Endothelial cell of umbilical vein (primary cell): ENCODE measurements at regions not wholly inside any gene's neighbourhood (a gene's known extent, or its start where the extent isn't known, plus 50 kb on each side); places are given as distances from the start of the nearest gene placed in this dataset.
"Not testable (repeated sequence)": the region's sequence is repeated elsewhere in the genome, so short reads cannot be mapped to it uniquely, and the experiment has no call there.

ENCODE experiments used
- BruUV-seq: library from RNA; stranded (reverse); fragments of 400-500 nt; replicated peaks from 2 replicates; lab custom pipeline; 2021; lab: Mats Ljungman, UMichigan
- CTCF ChIA-PET: fragments of 300-600, 350-600 bp; sonication (Branson Sonifier 250); formaldehyde crosslinking; loops from one replicate; lab custom pipeline; 2021; ENCODE audit warnings: antibody characterized with exemption, inconsistent platforms; lab: Charles Lee
- POLR2A ChIA-PET: fragments of 300-600, 350-600 bp; sonication (Branson Sonifier 250); formaldehyde crosslinking; loops from one replicate; lab custom pipeline; 2021; ENCODE audit warnings: antibody characterized with exemption, inconsistent platforms; lab: Charles Lee
- DNase-seq: peaks from one replicate; pipeline ENCODE4 v3.0.0-alpha.2; 2011; ENCODE audit warnings: low read depth, low spot score
- FAIRE-seq: peaks from 2 replicates; lab custom pipeline; 2011; peaks lifted over from hg19 to GRCh38; lab: Jason Lieb, UNC
- H2AFZ ChIP-seq: 2 replicates; pipeline ENCODE4 v1.6.0; 2012; ENCODE audit warnings: low read depth, low read length, control low read depth, inconsistent platforms
- H3K27ac ChIP-seq: 2 replicates; pipeline ENCODE4 v1.5.1; 2011; ENCODE audit warnings: low read depth, mild to moderate bottlenecking, control low read depth, low read length, moderate library complexity; ENCODE audit not compliant: insufficient read depth
- H3K27me3 ChIP-seq, 2 experiments: 2 replicates each; pipeline versions ENCODE4 v1.6.0 to v1.6.1; 2011; ENCODE audit warnings: low read length in 2 of 2, mixed read lengths in 1 of 2; ENCODE audit not compliant: control insufficient read depth in 2 of 2, insufficient read depth in 2 of 2
- H3K36me3 ChIP-seq, 2 experiments: 2 replicates in 1 of 2; 3 replicates in 1 of 2; pipeline ENCODE4 v1.5.1; 2011; ENCODE audit warnings: low read length in 2 of 2, mild to moderate bottlenecking in 1 of 2, moderate library complexity in 1 of 2; ENCODE audit not compliant: control insufficient read depth in 2 of 2, insufficient read depth in 2 of 2; ENCODE audit errors: extremely low read depth in 1 of 2
- H3K4me1 ChIP-seq: 3 replicates; pipeline ENCODE4 v1.5.1; 2011; ENCODE audit warnings: mild to moderate bottlenecking, low read length; ENCODE audit not compliant: control insufficient read depth, insufficient read depth; ENCODE audit errors: extremely low read depth
- H3K4me2 ChIP-seq: 2 replicates; pipeline ENCODE4 v1.6.1; 2011; ENCODE audit warnings: low read length, control low read depth, mixed read lengths; ENCODE audit not compliant: insufficient read depth
- H3K4me3 ChIP-seq, 3 experiments: fragments of 200-600 bp in 1 of 3; sonication (generic), shearing (Covaris generic) in 1 of 3; replicated peaks in 1 of 3; 2 replicates each; pipeline ENCODE4 v1.5.1; 2011 to 2016; ENCODE audit warnings: control low read depth in 3 of 3, low read length in 3 of 3, mild to moderate bottlenecking in 2 of 3, inconsistent platforms in 1 of 3, low read depth in 1 of 3, moderate library complexity in 1 of 3; ENCODE audit not compliant: insufficient read depth in 1 of 3
- H3K79me2 ChIP-seq: 2 replicates; pipeline ENCODE4 v1.6.0; 2012; ENCODE audit warnings: low read length, inconsistent platforms; ENCODE audit not compliant: control insufficient read depth, insufficient read depth
- H3K9ac ChIP-seq: replicated peaks from 2 replicates; pipeline ENCODE3; 2011; ENCODE audit warnings: low read length, control low read depth; ENCODE audit not compliant: insufficient read depth; ENCODE audit errors: extremely low read depth
- H3K9me1 ChIP-seq: replicated peaks from 3 replicates; pipeline ENCODE4 v1.6.0; 2011; ENCODE audit warnings: mild to moderate bottlenecking, low read length; ENCODE audit not compliant: control insufficient read depth, insufficient read depth; ENCODE audit errors: extremely low read depth
- H3K9me3 ChIP-seq: replicated peaks from 2 replicates; pipeline ENCODE4 v1.5.1; 2012; ENCODE audit warnings: low read length, inconsistent platforms; ENCODE audit not compliant: control insufficient read depth, insufficient read depth
- H4K20me1 ChIP-seq: replicated peaks from 2 replicates; pipeline ENCODE3; 2011; ENCODE audit warnings: mild to moderate bottlenecking, low read length; ENCODE audit not compliant: control insufficient read depth, insufficient read depth; ENCODE audit errors: extremely low read depth
- JUN ChIP-seq: IDR thresholded peaks from 2 replicates; pipeline ENCODE4 v1.6.1; 2011; ENCODE audit warnings: borderline replicate concordance, low read depth; ENCODE audit not compliant: insufficient read length, insufficient read depth
- MYC ChIP-seq: IDR thresholded peaks from one replicate; pipeline ENCODE4 v1.6.1; 2011; ENCODE audit warnings: mild to moderate bottlenecking, low read depth, low read length
- dilution Hi-C: fragments of 300-500 bp; cut with MboI; formaldehyde crosslinking; loops from one replicate; pipeline ENCODE4 v1.15.0; 2019; ENCODE audit warnings: low sequenced_read_pairs; ENCODE audit not compliant: extremely low pct_ligation_motif_present
- intact Hi-C: fragments of 100-400 bp; cut with micrococcal nuclease; formaldehyde crosslinking; loops from one replicate; pipeline ENCODE4 v1.10.0; 2022

DNA sequence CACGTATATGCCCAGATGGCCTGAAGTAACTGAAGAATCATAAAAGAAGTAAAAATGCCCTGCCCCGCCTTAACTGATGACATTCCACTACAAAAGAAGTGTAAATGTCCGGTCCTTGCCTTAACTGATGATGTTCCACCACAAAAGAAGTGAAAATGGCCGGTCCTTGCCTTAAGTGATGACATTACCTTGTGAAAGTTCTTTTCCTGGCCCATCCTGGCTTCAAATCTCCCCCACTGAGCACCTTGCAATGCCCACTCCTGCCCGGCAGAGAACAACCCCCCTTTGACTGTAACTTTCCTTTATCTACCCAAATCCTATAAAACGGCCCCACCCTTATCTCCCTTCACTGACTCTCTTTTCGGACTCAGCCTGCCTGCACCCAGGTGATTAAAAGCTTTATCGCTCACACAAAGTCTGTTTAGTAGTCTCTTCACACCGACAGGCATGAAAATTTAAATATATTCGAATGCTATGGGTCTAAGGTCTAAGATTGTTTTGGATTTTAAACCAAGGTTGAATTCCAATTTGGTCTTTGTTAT lies 329.3 kb upstream of the POT1 start:
- H2AFZ ChIP-seq, H3K27me3 ChIP-seq, POLR2A ChIA-PET, H3K9me3 ChIP-seq, H3K79me2 ChIP-seq, dilution Hi-C loops, CTCF ChIA-PET, DNase-seq, H3K4me3 ChIP-seq, H4K20me1 ChIP-seq, H3K36me3 ChIP-seq, intact Hi-C loops, H3K9ac ChIP-seq, H3K9me1 ChIP-seq, BruUV-seq, H3K27ac ChIP-seq, H3K4me1 ChIP-seq, H3K4me2 ChIP-seq, FAIRE-seq: not testable (repeated sequence)

DNA sequence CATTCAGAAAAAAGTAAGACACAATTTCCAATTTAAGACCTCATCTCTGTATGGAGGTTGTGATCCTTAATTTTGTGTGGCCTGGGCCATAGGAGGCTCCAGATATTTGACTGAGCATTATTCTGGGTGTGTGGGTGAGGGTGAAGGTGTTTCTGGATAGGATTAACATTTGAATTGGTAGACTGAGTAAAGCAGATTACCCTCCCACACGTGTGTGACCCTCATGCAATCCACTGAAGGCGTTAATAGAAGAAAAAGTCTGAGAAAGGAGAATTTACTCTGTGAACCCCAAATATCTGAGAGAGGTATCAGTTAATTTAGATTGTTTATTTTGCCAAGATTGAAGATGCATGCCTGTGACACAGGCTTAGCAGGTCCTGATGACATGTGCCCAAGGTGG lies 328.0 kb upstream of the POT1 start:
- Histone ChIP-seq H3K4me3 (no peak overlapping the region), H3K4me2 (no peak overlapping the region), H3K27ac (no peak overlapping the region), H3K9me1 (no peaks in the 10 kb centered on the region), H3K9me3 (no peaks in the 10 kb centered on the region), H3K4me1 (no peaks in the 10 kb centered on the region), H3K36me3 (no peaks in the 10 kb centered on the region), H3K27me3 (no peaks in the 10 kb centered on the region), H2AFZ (no peak overlapping the region), H3K79me2 (no peaks in the 10 kb centered on the region), H4K20me1 (no peaks in the 10 kb centered on the region), H3K9ac (no peak overlapping the region)
- DNase-seq = no peak
- intact Hi-C loops (no loop called here), dilution Hi-C loops (no loop called here)
- POLR2A ChIA-PET = no interaction called here
- CTCF ChIA-PET = no interaction called here
- BruUV-seq = no TSS peak
- FAIRE-seq = no peak
- TF ChIP-seq JUN (no peak), MYC (no peak)
